Lung (tissue), 11 donors: ENCODE measurements at regions not wholly inside any gene's neighbourhood (a gene's known extent, or its start where the extent isn't known, plus 50 kb on each side); places are given as distances from the start of the nearest gene placed in this dataset.

Experiments
- ATAC-seq: fragments of 200-7000 bp; cut with Tn5 transposase; one replicate; pipeline ENCODE4 v1.9.1; 2020; ENCODE audit warnings: moderate number of reproducible peaks; ENCODE audit not compliant: insufficient read depth, low FRiP score
- DNase-seq, 3 donors: peaks; one replicate each; pipeline ENCODE4 v3.0.0-alpha.2; 2013 to 2017
- H3K27ac ChIP-seq, 2 donors: one replicate each; pipeline ENCODE4 v1.5.1; 2013; ENCODE audit warnings: mild to moderate bottlenecking in 2 of 2, moderate library complexity in 2 of 2, control low read depth in 1 of 2, inconsistent platforms in 1 of 2, low read depth in 1 of 2, low read length in 1 of 2
- H3K27me3 ChIP-seq, 3 donors: one replicate each; pipeline ENCODE4 v1.5.1; 2013; ENCODE audit warnings: low read length in 2 of 3; ENCODE audit not compliant: control insufficient read depth in 3 of 3, insufficient read depth in 3 of 3
- H3K36me3 ChIP-seq, 4 donors: one replicate each; pipeline ENCODE4 v1.5.1; 2013; ENCODE audit warnings: low read length in 4 of 4, mild to moderate bottlenecking in 1 of 4, moderate library complexity in 1 of 4; ENCODE audit not compliant: control insufficient read depth in 4 of 4, insufficient read depth in 4 of 4
- H3K4me1 ChIP-seq, 5 donors: one replicate each; pipeline ENCODE4 v1.5.1; 2013; ENCODE audit warnings: low read length in 5 of 5, mild to moderate bottlenecking in 2 of 5, moderate library complexity in 1 of 5; ENCODE audit not compliant: control insufficient read depth in 5 of 5, insufficient read depth in 5 of 5
- H3K4me3 ChIP-seq: one replicate; pipeline ENCODE4 v1.5.1; 2013; ENCODE audit warnings: mild to moderate bottlenecking, control low read depth, moderate library complexity
- H3K9ac ChIP-seq, 2 donors: one replicate each; pipeline ENCODE4 v1.5.1; 2013; ENCODE audit warnings: low read length in 2 of 2, control low read depth in 1 of 2; ENCODE audit not compliant: insufficient read depth in 1 of 2
- H3K9me3 ChIP-seq, 4 donors: one replicate each; pipeline ENCODE4 v1.5.1; 2013; ENCODE audit warnings: low read length in 3 of 4, mild to moderate bottlenecking in 1 of 4, moderate library complexity in 1 of 4; ENCODE audit not compliant: control insufficient read depth in 4 of 4, insufficient read depth in 3 of 4
- CTCF ChIP-seq: IDR thresholded peaks from 2 replicates; pipeline ENCODE4 v1.5.1; 2012; ENCODE audit warnings: mild to moderate bottlenecking; ENCODE audit errors: control extremely low read depth, extremely low read depth
- WGBS, 2 donors: extraction: QIAGEN DNeasy Blood & Tissue Kit; methylation state at CpG; one replicate each; pipeline ENCODE4 v1.1.7; 2013; 5-methylcytosine and 5-hydroxymethylcytosine counted together
- donor health status: control.
- donor health status: control.
- donor health status: Bipolar disorder and iron deficiency.
- donor health status: healthy.
- donor health status: DM: yes; HTN: yes; CAD: no.

DNA sequence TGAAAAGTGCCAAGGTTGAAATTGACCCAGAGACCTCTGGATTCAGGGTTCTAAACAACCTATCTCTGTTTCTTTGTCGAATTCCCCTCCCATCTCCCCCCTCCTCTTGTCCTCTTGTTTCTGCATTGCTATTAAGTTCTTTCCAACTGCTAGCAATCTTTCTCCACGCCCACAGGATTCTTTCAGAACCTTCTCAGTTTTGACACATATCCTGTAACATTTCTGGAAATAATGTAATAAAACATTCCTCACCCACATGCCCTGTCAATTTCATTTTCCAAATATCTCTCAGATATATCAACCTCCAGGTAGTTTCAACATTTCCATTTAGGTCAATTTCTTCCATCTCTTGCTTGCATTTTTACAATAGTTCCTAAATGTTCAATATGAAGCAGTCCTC lies 1105.9 kb downstream of the ARAP2 start:
- WGBS, 2 donors: 66 to 70% methylated on average over 2 of the region's 2 CpGs
- DNase-seq (no peak), ATAC-seq (no peak)
- no peak for TF ChIP-seq CTCF
- Histone ChIP-seq H3K4me1 (no peaks in the 10 kb centered on the region), H3K36me3 (no peaks in the 10 kb centered on the region), H3K4me3 (no peak overlapping the region), H3K27ac (no peak overlapping the region), H3K9ac (no peak overlapping the region), H3K9me3 (peaks cover 0 to 3% (median 0%) of the 10 kb centered on the region in 4 donors), H3K27me3 (no peaks in the 10 kb centered on the region)

GRCh38 chr4:35147761-35148160 lies 1096.6 kb downstream of the ARAP2 start:
- Histone ChIP-seq H3K36me3 (no peaks in the 10 kb centered on the region), H3K27ac (no peak overlapping the region), H3K9me3 (no peaks in the 10 kb centered on the region), H3K9ac (no peak overlapping the region), H3K27me3 (no peaks in the 10 kb centered on the region), H3K4me3 (no peak overlapping the region), H3K4me1 (no peaks in the 10 kb centered on the region)
- DNase-seq (no peak), ATAC-seq (no peak)
- WGBS, 2 donors: 88 to 90% methylated on average over 1 of the region's 1 CpG
- no peak for TF ChIP-seq CTCF

GRCh38 chr4:35151816-35152572 lies 1092.3 kb downstream of the ARAP2 start:
- no peak for ATAC-seq
- DNase-seq: peak in 1 of 3 donors; percentile 12
- H3K4me3 ChIP-seq: no peak overlapping the region
- H3K27ac ChIP-seq: no peak overlapping the region
- TF ChIP-seq CTCF: no peak
- H3K27me3 ChIP-seq: no peaks in the 10 kb centered on the region
- H3K9me3 ChIP-seq: no peaks in the 10 kb centered on the region
- WGBS, 2 donors: 70 to 72% methylated on average over 10 of the region's 10 CpGs
- no peaks in the 10 kb centered on the region for H3K4me1 ChIP-seq
- H3K9ac ChIP-seq: no peak overlapping the region
- H3K36me3 ChIP-seq: no peaks in the 10 kb centered on the region

DNA sequence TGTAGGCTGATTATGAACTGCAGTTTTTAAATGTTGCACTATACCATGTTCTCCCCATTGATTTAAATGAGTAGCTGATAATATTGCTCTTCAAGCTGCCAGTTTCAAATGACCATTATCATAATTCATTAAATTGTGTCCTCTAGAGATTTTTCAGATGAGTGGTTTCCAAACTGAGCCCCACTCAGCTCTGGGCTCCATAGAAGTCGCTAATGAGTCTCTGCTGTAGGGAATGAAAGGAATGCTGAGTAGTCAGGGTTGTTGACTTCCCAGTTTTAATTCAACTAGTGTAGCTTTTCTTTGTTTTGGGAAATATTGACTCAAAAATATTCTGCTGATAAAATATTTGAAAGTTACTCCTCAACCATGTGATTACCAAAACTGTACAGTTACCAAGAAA lies 1081.1 kb downstream of the ARAP2 start:
- Histone ChIP-seq H3K9me3 (no peaks in the 10 kb centered on the region), H3K36me3 (no peaks in the 10 kb centered on the region), H3K4me3 (no peak overlapping the region), H3K27me3 (no peaks in the 10 kb centered on the region), H3K4me1 (no peaks in the 10 kb centered on the region), H3K9ac (no peak overlapping the region), H3K27ac (no peak overlapping the region)
- WGBS, 2 donors: 35 to 61% methylated on average over 1 of the region's 1 CpG
- DNase-seq (no peak), ATAC-seq (no peak)
- no peak for TF ChIP-seq CTCF
